NCI-H748 treated with DMSO at 0.1 percent for 48 hours (cell line): ENCODE measurements at regions not wholly inside any gene's neighbourhood (a gene's known extent, or its start where the extent isn't known, plus 50 kb on each side); places are given as distances from the start of the nearest gene placed in this dataset.
"Not testable (repeated sequence)": the region's sequence is repeated elsewhere in the genome, so short reads cannot be mapped to it uniquely, and the experiment has no call there.

Source experiments
- DNase-seq: peaks from one replicate; lab custom pipeline; 2025; lab: John Stamatoyannopoulos, UW

DNA sequence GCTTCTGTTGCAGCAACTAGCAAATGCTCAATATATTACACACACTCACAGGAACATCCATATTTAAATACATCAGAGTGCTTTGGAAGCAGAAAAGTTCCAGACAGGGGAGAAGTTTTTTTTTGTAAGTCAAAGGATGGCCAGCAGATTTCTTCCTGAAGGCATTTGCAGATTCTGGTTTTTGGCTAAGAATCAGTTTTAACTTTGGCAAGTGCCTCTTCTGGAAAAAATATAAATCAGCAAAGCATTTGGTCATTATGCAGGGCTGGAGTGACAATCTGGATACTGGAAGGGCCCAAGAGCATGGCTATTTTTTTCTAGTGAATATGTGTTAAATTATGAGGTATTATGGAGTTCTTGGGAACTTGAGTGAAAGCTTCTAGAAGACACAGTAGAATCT is 495.3 kb upstream of the ARPP21 start:
- DNase-seq, result no peak

DNA sequence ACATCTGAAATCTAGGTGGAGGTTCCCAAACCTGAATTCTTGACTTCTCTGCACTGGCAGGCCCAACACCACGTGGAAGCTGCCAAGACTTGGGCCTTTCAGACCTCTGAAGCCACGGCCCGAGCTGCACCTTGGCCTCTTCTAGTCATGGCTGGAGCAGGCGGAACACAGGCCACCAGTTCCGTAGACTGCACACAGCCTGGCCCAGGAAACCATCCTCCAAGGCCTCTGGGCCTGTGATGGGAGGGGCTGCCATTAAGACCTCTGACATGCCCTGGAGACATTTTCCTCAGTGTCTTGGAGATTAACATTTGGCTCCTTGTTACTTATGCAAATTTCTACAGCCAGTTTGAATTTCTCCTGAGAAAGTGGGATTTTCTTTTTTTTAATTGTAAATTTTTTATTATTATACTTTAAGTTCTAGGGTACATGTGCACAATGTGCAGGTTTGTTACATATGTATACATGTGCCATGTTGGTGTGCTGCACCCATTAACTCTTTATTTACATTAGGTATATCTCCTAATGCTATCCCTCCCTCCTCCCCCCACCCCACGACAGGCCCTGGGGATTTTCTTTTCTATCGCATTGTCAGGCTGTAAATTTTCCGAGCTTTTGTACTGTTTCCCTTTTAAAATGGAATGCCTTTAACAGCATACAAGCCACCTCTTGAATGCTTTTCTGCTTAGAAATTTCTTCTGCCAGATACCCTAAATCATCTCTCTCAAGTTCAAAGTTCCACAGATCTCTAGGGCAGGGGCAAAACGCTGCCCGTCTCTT is 492.9 kb upstream of the ARPP21 start:
- not testable (repeated sequence) for DNase-seq

DNA sequence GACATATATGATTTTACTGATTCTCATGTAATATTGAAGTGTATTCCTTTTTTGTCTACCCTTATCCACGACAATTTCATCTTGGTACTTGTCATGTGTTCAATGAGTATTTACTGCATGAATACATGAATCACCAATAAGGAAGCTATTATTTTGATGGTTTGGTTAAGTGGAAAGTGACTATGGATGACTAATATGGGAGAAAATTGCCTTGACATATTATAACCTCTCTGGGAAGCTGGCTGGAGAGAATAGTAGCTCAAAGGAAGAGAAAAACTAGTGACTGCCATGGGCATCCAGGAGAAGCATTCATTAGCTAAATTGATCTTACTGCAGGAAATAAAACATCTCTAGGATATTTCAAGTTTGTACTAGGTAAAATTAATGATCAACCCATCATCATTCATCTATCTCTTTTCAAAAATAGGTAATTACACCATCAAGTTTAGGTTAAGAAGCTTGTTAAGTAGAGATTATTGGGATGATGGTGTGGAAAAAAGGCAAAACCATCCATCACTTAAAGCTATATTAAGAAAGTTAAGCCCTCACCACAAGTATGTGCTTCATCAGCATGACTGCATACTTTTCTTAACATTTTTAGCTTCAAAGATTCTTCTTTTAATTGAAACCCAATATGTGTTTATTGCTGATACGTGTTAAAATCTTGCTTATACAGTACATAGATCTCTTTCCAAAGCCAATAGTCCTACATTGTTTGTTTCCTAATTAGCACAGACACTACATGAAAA is 455.2 kb upstream of the ARPP21 start:
- DNase-seq, result no peak

DNA sequence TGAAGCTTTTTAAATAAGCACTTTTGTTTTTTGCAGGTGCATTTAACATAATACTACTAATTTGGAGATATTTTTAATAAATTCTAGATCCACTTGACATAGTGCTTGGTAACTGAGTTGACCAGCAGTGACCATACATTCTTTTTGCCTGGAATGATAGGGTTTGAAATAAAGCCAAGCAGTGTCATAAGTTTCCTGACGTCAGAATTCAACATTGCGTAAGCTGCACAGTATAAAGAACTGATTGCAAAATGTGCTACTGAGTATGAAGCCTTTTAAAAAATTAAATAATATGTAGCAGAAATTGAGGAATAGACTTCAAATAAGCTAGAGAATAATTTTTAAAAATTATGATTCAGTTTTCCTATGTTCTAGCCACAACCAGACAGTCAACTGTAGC is 454.6 kb upstream of the ARPP21 start:
- DNase-seq, result no peak

DNA sequence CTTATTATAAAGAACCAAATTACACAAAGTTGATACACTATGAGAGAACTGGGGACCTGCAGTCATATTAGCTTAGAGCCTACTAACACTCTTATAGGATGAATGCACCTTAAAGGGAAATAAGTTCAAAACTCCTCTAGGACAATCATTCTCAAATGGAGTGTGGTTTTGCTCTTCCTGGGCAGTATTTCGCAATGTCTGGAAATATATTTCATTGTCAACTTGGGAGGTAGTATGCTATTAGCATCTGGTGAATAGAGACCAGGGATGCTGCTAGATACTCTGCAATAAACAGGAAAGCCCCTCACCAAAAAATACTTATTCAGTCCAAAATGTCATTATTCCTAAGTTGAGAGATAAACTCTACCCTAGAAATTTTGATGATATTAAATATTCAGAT is 451.4 kb upstream of the ARPP21 start:
- DNase-seq, result no peak

DNA sequence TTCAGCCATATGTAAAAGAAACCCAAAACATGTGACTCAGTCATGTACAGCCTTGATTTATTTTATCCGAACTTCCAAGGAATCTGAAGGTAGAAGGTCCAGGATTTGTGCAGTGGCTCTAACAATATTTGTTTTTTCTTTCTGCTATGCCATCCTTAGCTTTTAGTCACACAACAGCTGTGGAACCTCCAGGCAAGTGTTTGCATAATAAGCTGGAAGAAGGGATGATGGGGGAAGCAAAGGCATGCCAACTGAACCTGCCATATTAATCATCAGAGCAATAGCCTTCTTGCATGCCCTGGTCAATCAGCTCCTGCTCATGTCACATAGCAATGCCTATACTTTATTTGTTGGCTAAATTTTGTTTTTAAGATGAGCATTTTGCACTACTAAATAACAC is 444.7 kb upstream of the ARPP21 start:
- no peak for DNase-seq

DNA sequence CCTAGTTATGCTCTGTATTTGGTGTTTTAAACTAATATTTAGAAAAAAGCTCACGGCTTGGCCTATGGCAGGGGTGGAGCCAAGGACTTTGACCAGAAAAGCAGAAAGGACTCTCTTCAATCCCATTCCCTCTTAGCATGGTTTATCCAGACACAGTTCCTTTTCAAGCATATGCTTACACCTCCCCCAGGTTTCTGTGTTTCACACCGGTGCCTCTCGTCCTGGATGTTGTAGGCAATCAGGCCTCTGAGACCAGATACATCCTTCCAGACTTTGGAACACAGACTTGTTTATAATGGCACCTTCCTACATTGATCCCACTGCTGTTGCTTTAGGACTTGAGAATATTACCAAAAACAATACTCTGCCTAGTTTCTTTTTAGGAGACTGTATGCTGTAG is 440.5 kb upstream of the ARPP21 start:
- DNase-seq, result no peak

DNA sequence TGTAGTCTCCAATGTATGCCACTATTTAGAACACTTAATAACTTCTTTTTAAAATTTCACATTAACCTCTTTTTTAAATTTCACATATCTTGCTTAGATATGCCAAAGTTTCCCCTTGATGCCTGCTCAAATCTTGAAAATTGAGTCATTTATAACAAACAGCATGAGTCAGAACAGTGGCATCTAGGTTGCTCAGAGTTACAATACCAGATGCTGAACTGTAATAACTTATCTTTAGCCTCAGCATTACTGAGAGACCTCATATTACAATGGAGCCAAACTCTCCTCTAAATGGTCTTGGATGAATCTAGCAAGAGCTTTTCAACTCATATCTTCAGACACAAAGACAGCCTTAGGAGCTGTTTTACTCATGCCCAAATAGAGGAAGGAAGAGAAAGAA is 439.3 kb upstream of the ARPP21 start:
- DNase-seq, result no peak

DNA sequence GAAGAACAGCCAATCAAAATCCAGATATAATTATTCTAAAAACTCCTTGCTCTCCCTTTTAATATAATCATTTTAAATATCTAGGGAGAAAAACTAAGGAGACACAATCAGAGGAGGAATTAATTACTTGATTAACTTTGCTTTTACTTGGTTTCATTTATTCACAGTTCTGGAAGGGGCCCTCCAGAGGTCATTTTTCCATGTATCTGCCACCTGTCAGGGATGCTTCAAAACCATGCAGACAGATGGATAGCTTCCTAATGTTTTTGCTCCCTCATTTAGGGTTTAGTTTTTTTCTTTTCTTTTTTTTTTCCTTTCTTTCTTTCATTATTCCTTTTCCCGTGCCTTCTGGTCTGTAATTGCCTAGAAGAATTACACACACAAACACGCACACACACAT is 438.1 kb upstream of the ARPP21 start:
- DNase-seq, result no peak

DNA sequence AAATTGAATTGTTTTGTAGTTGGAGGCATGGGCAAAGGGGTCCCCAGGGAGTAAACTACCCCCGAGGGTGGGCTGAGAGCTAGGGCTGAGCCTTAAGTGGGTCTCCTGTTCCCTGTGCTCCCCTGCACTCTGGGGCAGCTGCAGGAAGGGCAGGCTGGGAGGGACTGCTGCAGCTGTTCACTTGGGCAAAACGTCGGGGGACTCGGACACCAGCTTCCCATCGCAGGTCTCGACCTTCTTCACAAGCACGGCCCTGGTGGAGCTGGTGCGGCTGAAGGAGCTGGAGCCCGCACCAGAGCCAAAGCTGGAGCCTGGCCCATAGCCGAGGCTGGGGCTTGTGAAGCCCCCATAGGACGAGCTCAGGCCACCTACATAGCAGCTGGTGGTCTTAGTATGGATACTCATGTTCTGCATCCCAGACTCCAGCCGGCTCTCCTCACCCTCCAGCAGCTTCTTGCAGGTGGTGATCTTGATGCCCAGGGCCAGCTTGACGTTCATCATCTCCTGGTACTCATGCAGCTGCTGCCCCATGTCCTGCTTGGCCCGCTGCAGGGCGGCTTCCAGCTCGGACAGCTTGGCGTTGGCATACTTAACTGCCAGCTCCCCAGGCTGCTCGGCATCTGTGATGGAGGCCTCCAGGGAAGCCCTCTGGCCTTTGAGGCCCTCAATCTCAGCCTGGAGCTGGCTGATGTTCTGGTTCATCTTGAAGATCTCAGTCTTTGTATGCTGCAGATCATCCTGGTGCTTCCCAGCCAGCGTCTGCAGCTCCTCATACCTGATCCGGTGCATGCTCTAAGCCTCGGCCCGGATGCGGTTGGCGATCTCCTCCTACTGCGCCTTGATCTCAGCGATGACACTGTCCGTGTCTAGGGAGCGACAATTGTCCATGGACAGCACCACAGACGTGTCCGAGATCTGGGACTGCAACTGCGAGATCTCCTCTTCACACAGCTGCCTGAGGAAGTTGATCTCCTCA is 423.5 kb upstream of the ARPP21 start:
- DNase-seq, result no peak

DNA sequence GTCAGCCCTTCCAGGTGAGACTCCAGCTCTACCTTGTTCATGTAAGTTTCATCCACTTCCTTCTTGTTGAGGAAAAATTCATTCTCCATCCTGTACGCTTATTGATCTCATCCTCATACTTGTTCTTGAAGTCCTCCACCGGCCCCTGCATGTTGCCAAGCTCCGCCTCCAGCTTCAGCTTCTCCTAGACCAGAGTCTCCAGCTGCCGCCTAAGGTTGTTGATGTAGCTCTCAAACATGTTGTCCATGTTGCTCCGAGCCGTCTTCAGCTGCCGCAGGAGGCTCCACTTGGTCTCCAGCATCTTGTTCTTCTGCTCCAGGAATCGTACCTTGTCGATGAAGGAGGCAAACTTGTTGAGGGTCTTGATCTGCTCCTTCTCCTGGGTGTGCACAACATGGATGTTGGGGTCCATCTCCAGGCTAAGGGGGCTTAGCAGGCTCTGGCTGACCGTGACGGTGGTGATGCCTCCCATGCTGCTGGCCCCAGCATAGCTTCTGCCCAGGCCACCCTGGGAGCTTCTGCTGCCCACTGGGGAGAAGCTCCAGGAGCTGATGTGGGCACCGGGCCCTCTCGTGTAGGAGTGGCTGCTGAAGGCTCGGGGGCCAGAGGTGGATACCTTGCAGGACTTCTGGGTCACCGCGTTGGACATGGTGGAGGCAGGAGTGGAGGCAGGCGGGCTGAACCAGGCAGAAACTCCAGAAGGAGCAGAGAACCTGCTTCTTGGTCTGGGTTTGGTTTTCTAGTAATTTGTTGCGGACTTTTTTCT is 422.6 kb upstream of the ARPP21 start:
- no peak for DNase-seq

DNA sequence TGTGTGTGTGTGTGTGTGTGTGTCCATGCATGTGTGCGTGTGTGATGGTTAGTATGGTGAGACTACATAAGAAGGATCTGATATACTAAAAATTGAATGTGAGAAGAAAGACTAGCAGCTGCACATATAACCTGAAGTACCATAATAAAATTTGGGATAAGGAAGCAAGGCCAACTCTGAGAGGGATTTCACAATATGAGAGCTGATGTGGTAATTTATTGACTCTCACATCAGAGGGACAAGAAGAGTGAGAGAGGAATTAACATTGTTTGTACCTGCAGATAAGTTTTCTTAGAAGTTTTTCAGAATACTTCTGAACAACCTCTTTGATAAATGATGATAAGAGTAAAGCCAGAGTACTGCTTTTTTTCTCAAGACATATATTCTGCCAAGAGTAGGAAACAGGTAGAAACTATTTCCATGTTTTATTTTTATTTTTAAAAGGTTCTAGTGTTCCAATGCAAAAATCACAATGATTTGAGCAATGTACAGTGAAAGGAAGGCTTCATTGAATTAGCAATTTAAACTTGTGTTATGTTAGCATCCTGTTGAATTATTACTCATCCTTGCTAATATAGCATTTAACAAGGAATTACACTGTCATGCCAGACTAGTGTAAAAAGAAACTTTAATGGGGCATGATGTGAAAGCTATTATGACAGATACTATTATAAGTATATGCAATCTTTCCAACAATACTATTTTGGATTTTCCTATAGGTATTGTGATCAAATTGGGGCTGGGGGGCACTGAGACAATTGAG is 415.5 kb upstream of the ARPP21 start:
- DNase-seq, result no peak

DNA sequence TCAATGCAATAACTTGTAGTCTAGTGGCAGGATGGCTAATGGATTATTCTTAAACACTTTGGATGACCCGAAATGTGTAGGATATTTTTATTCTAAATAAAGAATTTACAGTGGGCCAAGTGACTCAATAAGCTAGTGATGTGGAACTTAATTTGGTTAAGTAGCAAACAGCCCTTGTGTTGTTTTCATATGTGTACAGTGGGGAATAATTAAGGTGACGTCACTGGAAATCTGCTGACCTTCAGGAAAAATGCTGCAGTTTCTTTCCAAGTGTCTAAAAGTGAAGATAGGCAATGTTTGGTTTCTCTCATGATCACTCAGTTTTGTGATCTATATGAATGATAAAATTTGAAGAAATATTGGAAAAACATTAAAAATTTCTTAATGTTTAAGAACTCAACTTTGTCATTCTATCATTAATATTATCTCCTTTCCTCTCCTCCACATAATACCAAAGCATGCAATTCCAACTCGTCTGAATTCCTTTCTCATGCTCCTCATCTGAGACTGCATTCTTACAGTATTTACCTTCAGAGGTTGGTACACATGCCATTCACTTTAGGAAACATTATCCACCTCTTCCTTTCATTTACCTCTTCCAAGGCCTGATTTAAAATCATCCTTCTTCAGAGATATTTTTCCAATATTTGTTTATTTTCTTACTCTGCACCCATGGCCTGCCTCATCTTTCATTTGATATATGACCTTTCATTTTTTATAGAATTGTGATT is 414.6 kb upstream of the ARPP21 start:
- no peak for DNase-seq

DNA sequence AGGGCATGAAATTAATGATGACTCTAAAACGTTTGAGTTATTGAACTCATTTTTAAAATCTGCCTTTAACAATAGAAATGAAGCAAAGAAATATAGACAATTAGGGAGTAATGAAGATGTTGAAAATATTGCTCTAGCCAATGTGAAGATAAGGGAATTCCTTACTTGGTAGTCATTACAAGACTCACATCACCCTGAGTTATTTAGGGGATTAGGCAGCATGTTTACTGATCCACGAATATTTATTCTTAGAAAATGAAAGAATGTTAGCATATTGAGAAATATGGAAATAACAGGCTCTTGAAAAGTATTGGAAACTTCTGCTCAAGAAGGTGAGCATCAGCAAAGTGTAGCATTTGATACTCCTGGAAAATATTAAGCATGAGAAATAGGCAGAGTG is 398.1 kb upstream of the ARPP21 start:
- DNase-seq, result no peak

DNA sequence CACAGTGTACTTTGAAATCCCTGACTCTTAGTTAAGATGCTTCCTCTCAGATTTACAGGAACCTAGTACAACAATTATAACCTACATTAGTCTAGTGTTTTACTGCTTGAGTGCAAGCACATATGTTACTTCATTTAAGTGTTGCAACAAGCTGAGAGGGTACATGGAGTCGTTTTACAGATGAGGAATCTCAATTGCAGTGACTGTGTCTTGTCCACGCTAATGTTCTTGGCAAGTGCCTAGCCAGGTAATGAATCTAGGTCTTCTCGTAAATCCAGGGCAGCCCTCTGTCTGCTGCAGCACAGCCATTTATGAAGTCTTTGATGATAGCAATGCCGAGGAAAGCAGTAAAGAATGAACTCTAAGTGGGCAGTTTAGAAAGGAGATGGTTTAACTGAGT is 384.4 kb upstream of the ARPP21 start:
- DNase-seq, result no peak

DNA sequence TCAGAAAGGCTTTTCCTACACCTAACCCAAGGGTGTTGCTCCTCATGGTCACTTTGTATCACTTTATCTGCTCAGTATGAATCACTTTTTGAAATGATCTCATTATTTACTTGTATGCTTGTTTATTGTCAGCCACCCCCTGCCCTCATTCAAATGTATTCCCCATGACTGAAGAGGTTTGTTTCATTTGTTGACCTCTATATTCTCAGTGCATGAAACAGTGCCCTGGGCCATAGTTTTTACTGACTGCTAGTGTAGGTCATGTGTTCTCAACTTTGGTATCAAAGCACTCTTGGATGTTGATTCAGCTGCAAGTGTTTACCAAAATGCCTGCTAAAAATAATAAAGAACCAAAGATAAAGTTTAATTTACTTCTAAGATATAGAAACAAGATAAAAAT is 381.7 kb upstream of the ARPP21 start:
- no peak for DNase-seq

DNA sequence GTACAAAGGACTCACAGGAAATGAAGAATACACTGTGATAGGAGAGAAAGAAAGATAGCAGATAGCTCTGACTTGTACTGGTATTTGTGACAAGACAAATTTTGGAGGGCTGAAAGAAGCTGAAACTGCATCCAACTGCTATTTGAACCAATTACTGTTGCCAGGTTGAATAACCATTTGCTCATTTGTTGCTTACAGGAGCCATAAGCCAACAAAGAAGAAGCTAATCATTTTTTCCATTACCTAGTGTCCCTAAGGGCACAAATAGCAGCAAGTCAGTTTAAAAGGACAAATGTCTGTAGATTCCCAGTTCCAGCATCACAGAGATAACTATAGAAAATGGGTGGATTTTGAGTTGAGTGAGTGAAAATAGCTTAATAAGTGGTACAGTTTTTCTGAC is 376.9 kb upstream of the ARPP21 start:
- no peak for DNase-seq

DNA sequence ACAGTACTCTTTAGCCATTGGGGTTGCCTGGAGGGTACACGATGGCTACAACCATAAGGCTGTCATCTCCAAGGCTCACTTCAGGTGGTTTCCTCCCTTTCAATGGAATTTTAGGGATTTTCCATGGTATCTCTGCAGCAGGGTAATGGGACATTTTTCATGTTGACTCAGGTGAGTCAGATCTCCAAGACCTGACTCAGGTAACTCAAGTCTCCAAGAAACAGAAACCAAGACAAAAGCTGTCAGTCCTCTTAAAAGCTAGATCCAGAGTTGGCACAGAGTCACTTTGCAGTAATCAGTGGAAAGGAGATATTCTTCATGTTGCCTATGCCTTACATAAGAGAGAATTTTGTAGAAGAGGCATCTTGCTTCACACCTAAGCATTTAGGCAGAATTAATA is 375.8 kb upstream of the ARPP21 start:
- DNase-seq, result no peak

DNA sequence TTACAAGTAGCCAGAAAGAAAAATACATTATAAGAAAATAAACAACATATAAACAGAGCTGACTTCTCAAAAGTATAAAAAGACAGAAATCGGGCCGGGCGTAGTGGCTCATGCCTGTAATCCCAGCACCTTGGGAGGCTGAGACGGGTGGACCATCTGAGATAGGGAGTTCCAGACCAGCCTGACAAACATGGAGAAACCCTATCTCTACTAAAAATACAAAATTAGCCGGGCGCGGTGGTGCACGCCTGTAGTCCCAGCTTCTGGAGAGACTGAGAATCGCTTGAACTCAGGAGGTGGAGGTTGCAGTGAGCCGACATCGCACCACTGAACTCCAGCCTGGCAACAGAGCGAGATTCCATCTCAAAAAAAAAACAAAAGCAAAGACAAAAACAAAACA is 373.3 kb upstream of the ARPP21 start:
- not testable (repeated sequence) for DNase-seq

DNA sequence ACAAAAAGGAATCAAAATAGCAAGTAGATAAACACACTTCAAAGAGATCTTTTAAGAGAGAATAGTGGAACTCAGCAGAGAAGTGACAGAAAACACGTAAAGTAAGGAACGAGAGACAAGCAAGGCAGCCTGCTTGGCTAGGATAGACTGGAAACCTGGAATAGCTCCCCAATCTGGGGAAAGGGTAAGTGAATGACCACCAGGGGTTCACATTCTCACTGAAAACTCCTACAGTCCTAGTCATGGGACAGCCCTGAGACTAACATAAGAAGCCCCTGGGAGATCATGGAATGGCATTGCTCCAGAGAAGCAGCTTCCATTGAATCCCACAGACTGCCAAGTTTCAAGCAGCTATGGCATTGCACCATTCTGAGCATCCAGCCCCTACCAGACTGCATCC is 363.6 kb upstream of the ARPP21 start:
- DNase-seq, result no peak
